H1 (cell line): ENCODE measurements at regions not wholly inside any gene's neighbourhood (a gene's known extent, or its start where the extent isn't known, plus 50 kb on each side); places are given as distances from the start of the nearest gene placed in this dataset.

Experiments used
- CBX5 ChIP-seq: fragments of 300-800, 300-1000 bp; sonication (generic); IDR thresholded peaks from 2 replicates; pipeline ENCODE4 v1.7.1; 2016; ENCODE audit warnings: antibody characterized with exemption, low read length, low read depth
- CEBPB ChIP-seq: IDR thresholded peaks from 2 replicates; pipeline ENCODE4 v1.6.1; 2012; ENCODE audit warnings: low read depth, low read length
- EGR1 ChIP-seq: IDR thresholded peaks from 2 replicates; pipeline ENCODE4 v1.6.1; 2011; ENCODE audit warnings: low read depth, low read length, borderline replicate concordance
- EZH2 ChIP-seq: fragments of 200-600 bp; sonication (generic); IDR thresholded peaks from 2 replicates; pipeline ENCODE4 v1.7.1; 2012; ENCODE audit warnings: low read depth, mild to moderate bottlenecking, moderate library complexity, low read length, inconsistent platforms; ENCODE audit not compliant: severe bottlenecking
- KDM5A ChIP-seq: fragments of 200-600 bp; IDR thresholded peaks from 2 replicates; pipeline ENCODE4 v1.7.1; 2012; ENCODE audit warnings: mild to moderate bottlenecking, low read length, inconsistent platforms, mixed read lengths
- NANOG ChIP-seq: IDR thresholded peaks from 2 replicates; pipeline ENCODE4 v1.6.1; 2011; ENCODE audit warnings: low read length, low read depth, mild to moderate bottlenecking, inconsistent platforms; ENCODE audit not compliant: insufficient read depth, poor library complexity, severe bottlenecking
- RBBP5 ChIP-seq: IDR thresholded peaks from 2 replicates; pipeline ENCODE4 v1.7.1; 2012; ENCODE audit warnings: low read depth, mild to moderate bottlenecking, inconsistent platforms, low read length, moderate library complexity, borderline replicate concordance
- SIN3A ChIP-seq, 2 experiments: IDR thresholded peaks in 1 of 2; conservative IDR thresholded peaks in 1 of 2; 2 replicates each; pipeline ENCODE4 v1.6.1; 2011 to 2012; ENCODE audit warnings: low read length in 2 of 2, improper control_type of control experiment in 1 of 2, low read depth in 1 of 2, mild to moderate bottlenecking in 1 of 2
- SIRT6 ChIP-seq: IDR thresholded peaks from one replicate; pipeline ENCODE4 v1.7.1; 2012; ENCODE audit warnings: low read length, inconsistent platforms
- TBP ChIP-seq: IDR thresholded peaks from 2 replicates; pipeline ENCODE4 v1.6.1; 2011; ENCODE audit warnings: low read depth, low read length, improper control_type of control experiment

GRCh38 chr13:79966493-79966895 lies 374.4 kb downstream of the SPRY2 start (continued):
- TF ChIP-seq EZH2 (no peak), NANOG (peak; percentile 22), SIRT6 (no peak), RBBP5 (no peak), TBP (no peak), CEBPB (no peak), KDM5A (no peak), SIN3A (conservative IDR thresholded peaks at IDR 0.05 in 1 of 2, IDR thresholded peaks at IDR 0.05 in 1 of 2; ENCODE audit: low read depth in 1 of 2, low read length in 2 of 2) (no peak), EGR1 (no peak), CBX5 (no peak)
